Skin epidermis (tissue), 12 donors: ENCODE measurements at regions not wholly inside any gene's neighbourhood (a gene's known extent, or its start where the extent isn't known, plus 50 kb on each side); places are given as distances from the start of the nearest gene placed in this dataset.
"Not testable (repeated sequence)": the region's sequence is repeated elsewhere in the genome, so short reads cannot be mapped to it uniquely, and the experiment has no call there.

ENCODE experiments used
- H3K27ac ChIP-seq, 21 experiments: fragments of 200-600 bp; sonication (generic) in 11 of 21; one replicate each; pipeline ENCODE4 v1.5.0; 2020; ENCODE audit warnings: mild to moderate bottlenecking in 3 of 21, inconsistent platforms in 2 of 21, moderate library complexity in 2 of 21
- H3K4me3 ChIP-seq, 7 experiments: fragments of 200-600 bp; sonication (generic) in 2 of 7; one replicate each; pipeline ENCODE4 v1.5.0; 2020; ENCODE audit warnings: inconsistent platforms in 2 of 7, mild to moderate bottlenecking in 2 of 7, moderate library complexity in 1 of 7

DNA sequence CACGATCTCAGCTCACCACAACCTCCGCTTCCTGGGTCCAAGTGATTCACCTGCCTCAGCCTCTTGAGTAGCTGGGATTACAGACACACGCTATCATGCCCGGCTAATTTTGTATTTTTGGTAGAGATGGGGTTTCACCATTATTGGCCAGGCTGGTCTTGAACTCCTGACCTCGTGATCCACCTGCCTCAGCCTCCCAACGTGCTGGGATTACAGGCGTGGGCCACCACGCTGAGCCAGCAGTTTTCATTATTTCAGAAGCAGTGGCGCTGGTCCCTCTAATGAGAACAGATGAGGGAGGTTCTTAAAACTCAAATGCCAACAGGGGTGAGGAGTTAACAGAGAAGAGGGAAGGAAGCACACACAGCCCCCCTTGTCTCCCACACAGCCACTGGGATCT is 98.7 kb downstream of the PTPRS start:
- H3K4me3 ChIP-seq, H3K27ac ChIP-seq: not testable (repeated sequence)

DNA sequence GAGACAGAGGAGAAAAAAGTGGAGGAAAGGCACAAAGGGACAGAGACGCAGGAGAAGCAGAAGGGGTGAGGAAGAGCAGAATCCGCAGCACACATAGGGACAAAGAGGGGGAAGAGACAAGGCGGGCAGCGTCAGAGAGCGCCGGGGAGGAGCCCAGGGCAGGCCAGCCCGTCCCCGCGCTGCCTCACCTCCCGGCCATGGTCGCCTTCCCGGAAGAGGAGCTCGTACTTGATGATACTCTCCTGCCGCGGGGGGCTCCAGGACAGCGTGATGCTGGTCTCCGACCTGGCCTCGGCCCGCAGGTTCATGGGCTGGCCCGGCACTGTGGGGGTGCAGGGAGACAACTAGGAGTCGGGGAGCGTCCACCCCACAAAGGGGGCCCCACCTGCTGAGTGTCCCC is 100.6 kb downstream of the PTPRS start:
- Histone ChIP-seq H3K27ac (no peak overlapping the region), H3K4me3 (no peak overlapping the region)

DNA sequence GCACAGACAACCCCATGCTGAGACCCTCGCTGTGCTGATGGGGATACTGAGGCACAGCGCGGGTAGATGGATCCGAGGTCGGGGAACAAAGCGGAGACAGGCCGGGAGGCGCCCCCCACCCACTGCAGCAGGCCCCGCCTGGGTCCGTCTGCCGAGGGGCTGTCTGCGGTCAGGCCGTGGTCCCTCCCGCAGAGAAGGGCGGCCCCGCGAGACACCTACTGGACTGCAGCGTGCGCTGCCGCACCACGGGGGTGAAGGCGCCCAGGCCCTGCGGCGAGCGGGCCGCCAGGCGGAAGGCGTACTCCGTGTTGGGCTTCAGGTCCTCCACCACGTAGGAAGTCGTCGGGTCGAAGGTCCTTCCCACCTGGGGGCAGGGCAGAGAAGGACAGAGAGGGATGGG is 101.9 kb downstream of the PTPRS start:
- Histone ChIP-seq H3K27ac (no peak overlapping the region), H3K4me3 (no peak overlapping the region)

DNA sequence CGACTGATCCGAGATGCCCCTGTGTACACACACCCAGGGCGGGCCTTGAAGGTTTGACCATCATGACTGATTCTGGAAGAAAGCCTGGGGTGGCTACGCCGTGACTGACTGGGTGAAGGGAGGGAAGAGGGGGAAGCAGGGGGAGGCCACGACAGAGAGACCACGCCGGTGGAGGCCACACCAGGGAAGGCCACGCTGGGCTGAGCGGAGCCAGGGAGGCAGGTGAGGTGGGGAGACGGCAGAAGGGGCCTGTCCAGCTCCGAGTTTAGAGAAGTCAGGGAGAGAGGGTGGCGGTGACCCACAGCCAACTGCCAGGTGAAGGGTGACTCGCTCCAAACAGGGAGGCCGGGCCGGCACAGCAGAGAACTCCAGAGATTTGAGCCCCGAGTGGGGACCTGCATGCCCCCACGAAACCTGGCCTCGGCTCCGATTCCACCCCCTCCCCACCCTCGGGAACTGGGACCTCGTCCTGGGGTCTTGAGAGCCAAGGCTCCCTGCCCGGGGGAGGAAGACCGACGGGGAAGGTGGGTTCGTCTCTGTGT is 102.6 kb downstream of the PTPRS start:
- Histone ChIP-seq H3K27ac (no peak overlapping the region), H3K4me3 (no peak overlapping the region)

DNA sequence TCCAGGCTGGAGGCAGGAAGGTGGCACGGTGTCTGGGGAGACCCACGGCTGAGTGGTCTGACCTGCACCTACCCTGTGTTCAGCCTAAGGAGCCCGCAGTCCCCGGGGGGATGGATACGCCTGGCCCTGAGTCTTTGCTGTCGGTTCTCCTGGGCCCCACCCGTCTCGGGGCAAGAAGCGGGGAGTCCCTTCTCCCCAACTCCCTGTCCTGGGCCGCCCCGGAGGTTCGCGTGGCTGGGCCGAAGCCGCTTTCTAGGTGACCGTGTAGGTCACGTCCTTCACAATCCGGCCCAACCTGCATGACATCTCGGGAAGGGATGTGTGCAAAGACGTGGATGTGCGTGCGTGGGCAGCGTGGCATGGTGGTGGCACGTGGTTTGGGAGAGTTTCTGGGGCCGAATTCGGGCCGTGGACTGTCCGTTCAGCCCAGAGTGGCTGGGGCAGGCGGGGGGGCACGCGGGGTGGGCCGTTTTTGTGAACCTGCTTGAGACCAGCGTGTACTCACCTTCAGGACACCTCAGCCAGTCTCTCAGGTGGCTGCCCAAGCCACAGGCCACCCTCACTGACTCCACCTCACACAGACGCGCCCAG is 103.3 kb downstream of the PTPRS start:
- Histone ChIP-seq H3K4me3 (no peak overlapping the region), H3K27ac (no peak overlapping the region)

DNA sequence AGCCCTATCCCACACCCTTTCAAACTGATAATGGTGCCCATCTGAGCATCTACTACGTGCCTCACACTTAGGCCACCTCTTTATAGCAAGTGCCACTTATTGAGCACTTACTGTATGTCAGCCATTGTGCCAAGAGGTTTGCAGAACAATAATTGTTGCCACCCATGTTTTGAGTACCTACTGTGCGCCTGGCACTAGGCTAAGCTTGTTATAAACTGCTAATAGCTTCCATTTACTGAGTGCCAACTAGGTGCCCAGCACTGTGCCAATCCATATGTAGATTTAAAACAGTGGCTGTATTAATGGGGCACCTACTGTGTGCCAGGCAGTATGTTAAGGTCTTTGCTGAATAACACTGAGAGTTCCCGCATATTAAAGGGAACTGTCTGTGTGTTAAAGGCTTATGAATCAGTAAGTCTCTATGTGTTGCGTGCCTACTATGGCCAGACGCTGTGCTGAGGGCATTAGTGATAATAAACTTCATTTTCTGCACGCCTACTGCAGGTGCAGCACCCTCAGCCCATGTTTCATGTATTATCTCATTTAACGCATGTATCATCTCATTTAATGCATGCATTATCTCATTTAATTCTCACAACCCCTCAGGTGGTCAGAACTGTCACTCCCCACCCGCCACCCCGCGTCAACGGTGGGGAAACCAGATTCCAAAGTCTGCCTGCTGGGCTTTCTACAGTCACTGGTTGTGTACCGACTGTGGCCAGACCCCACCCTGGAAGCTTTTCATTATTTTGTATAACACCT is 105.0 kb downstream of the PTPRS start:
- no peak overlapping the region for H3K4me3 ChIP-seq

DNA sequence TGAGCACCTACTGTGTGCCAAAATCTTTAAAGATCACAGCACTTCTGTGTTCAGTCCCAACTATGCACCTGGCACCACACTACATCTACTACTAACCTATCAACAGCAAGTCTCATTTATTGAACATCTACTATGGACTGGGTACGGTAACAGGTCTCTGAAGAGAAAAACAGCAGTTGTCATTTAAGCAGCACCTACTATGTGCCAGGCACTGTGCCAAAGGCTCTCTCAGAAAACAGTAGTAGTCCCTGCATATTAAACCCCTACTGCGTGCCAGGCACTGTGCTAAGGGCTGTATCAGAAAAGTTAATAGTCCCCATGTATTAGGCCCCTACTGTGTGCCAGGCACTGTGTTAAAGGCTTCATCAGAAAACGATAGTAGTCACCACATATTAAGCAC is 106.2 kb downstream of the PTPRS start:
- no peak overlapping the region for H3K4me3 ChIP-seq
- no peak overlapping the region for H3K27ac ChIP-seq

More for the DNA sequence above, 105.0 kb downstream of the PTPRS start:
- H3K27ac ChIP-seq = no peak overlapping the region

DNA sequence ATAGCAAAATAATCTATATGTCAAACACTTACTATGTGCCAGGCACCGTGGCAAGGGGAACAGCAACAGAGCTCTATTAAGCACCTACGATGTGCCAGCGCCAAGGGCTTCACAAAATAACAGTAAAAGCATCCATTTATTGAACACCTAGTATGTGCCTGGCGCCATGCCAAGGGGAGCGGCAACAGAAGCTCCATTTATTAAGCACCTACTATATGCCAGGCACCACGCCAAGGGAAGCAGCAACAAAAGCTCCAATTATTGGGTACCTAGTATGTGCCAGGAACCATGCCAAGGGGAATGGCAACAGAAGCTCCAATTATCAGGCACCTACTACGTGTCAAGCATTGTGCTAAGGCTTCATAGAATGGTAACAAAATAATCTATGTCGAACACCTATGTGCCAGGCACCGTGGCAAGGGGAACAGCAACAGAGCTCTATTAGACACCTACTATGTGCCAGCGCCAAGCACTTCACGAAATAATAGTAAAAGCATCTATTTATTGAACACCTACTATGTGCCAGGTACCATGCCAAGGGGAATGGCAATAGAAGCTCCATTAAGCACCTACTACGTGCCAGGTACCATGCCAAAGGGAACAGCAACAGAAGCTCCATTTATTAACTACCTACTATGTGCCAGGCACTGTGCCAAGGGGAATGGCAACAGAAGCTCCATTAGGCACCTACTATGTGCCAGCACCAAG is 107.7 kb downstream of the PTPRS start:
- Histone ChIP-seq H3K4me3 (no peak overlapping the region), H3K27ac (no peak overlapping the region)

DNA sequence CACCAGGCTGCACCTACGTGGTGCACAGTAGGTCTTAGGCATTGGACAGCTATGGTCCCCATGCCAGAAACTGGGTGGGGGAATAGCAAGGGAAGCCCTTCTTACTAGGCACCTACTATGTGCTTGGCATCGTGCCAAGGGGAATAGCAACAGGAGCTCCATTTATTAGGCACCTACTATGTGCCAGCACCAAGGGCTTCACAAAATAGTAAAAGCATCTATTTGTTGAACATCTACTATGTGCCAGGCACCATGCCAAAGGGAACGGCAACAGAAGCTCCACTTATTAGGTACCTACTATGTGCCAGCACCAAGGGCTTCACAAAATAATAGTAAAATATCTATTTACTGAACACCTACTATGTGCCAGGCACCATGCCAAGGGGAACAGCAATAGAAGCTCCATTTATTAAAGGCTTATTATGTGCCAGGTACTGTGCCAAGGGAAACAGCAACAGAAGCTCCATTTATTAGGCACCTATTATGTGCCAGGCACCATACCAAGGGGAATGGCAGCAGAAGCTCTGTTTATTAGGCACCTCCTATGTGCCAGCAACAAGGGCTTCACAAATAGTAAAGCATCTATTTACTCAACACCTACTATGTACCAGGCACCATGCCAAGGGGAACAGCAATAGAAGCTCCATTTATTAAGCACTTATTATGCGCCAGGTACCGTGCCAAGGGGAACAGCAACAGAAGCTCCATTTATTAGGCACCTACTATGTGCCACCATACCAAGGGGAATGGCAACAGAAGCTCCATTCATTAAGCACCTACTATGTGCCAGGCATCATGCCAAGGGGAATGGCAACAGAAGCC is 108.5 kb downstream of the PTPRS start:
- H3K27ac ChIP-seq = no peak overlapping the region
- no peak overlapping the region for H3K4me3 ChIP-seq

DNA sequence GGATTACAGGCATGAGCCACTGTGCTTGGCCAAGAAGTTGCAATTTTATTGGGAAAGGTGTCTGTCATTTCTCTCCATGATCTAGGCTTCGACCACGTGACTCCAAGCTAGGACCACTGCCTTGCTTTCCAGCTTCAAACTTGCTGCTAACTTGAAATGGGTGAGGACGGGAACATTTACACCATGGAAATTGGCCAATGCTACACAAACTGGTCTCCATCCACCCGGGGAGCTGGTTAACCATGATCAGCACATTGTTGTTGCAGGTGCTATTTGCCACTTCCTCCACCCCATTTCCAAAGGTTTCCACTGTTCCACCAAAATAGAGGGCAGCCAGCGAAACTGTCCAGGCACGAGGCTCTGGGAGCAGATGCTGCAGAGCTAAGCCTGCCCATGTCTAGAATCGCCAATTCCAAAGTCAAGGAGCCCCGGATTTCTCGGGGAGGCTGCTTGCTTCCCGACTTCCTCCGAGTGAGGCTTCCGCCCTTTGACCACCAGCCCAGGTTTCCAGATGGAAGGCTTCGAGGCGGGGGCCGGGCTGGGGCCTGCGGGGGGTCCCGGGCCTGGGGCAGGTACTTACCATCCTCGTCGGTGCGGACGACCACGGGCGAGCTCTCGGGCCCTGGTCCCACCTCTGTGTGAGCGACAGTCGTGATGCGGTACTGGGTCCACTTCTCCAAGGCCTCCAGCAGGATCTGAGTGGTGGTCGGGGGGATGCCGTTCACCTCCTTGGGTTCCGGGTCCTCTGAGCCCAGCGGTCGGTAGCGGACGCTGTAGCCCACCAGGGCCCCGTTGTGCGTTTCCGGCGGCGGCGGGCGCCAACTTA is 109.7 kb downstream of the PTPRS start:
- no peak overlapping the region for H3K4me3 ChIP-seq
- H3K27ac ChIP-seq = no peak overlapping the region

DNA sequence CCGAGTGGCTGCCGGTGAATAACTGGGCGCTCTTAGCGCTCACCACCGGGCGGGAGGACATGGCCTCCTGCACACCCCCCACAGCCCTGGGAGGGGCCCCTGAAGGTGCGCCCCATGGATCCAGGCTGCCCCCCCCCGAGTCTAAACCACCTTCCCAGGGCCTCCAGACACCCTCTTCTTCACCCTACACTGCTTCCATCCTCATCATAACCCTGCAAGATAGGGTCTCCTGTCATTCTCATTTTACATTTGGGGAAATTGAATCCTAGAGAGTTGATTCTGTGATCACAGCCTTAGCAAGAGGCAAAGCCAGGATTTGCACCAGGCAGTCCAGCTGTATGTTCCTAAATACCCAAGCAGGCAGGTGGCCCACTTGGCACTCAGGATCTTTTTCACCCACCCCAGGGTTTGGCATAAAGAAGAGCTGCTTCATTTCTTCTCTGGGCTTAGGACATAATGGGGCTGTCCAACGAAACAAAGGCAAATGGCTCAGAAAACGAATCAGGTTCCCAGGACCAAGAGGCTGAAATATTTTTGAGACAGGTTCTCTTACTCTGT is 110.8 kb downstream of the PTPRS start:
- H3K27ac ChIP-seq = no peak overlapping the region
- H3K4me3 ChIP-seq = peak overlapping the region in 4 of 7 experiments; percentile 10 to 37 (median 31)

DNA sequence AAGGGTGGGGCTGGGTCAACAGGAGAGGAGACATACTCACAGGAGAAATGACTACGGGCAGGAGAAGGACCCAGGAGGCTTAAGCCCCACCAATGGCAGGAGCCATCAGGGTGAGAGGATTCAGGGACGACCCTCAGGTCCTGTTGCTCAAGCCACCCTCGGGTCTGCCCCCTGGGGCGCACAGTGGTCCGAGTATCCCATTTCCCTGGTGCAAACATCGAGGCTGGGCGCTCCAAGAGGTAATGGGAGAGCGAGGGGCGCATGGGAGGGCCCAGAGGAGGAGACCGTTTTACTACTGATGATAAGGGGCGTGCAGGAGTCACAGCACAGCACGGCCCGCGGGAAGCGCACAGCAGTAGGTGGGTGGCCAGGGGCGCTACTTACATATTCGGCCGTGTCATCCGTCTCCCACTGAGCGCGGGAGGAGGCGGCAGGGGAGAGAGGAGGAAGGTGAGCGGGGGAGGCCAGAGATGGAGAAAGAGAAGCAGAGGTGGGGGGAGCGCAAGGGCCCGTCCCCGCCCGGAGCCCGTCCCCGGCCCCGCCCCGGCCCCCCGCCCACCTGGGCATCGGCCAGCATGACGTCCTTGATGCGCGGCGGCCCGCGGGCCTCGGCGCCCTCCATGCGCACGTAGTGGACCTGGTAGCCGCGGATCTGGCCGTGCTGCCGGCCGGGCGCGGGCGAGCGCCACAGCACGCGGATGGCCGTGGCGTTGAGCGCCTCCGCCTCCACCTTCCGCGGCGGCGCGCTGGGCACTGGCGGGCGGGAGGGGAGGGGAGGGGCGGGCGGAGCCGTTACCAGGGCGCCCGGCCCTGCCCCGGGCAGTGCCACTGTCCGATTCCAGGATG is 111.5 kb downstream of the PTPRS start:
- no peak overlapping the region for H3K27ac ChIP-seq
- peak overlapping the region in 4 of 7 experiments; percentile 10 to 37 (median 31) for H3K4me3 ChIP-seq

DNA sequence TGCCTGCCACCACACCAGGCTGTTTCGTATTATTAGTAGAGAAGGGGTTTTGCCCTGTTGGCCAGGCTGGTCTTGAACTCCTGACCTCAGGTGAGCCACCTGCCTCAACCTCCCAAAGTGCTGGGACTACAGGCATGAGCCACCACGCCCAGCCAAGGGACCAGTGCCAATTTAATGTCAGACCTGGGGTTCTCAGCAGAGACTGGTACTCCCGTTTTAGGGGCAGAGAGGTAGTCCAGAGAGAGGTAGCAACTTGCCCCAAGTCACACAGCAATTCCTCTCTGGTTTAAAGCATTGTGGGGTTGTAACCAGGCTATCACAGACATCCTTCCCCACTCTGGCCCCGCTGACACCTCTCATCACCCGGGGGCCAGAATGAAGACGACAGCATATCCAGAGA is 112.1 kb downstream of the PTPRS start:
- no peak overlapping the region for H3K27ac ChIP-seq
- no peak overlapping the region for H3K4me3 ChIP-seq

DNA sequence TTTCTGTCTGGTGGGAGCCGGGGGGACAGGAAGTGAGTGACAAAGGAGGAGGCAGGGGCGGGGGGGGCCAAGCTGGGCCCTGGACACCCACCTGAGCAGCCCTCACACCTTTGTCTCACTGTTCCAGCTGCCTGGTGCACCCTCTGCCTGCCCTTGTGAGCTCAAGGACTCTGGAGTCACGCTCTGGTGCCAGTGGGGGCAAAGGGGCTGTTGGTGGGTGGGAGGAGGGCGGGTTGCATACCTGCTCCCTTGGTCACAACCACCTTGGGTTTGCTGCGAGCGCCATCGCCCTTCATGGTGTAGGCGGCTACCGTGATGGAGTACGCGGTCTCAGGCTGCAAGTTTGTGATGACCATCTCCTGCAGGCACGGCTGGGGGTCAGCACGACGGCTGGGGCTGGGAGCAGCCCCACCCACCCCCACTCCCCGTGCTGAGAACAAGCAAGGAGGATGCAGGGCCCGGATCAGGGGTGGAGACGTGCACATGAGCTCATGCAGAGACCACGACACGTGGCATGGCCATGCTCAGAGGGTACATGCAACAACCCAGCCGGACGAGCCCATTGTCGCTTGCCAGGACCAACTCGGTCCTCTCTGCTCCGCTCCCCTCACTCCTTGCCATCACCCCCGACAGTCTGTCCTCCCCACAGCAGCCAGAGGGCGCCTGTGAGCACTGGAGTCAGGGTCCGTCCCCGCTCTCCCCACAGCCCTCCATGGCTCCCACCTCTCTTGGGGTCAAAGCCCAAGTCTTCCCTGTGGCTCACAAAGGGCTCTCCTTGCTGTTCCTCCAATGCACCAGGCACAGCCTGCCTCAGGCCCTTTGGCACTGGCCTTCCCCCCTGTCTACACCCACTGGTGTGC is 114.9 kb downstream of the PTPRS start:
- H3K27ac ChIP-seq = no peak overlapping the region

DNA sequence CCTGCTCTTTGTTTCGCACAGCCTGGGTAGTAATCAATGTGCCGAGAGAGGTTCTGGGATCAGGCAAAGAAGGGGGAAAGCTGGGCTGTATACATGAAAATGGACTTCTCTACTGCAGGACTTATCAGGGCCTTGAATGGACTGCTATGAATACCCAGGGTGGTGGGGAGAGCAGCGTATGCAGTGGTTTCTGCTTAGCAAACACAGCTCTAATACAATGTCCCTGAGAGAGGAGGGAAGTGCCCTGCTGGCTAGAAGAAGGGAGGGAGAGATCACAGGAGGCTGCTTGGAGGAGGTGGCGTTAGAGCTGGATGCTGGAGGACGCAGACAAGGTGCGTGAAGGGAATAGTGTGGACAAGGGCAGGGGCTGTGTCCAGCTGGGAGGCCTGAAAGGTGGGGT is 116.1 kb downstream of the PTPRS start:
- Histone ChIP-seq H3K4me3 (no peak overlapping the region), H3K27ac (no peak overlapping the region)

More for the DNA sequence above, 114.9 kb downstream of the PTPRS start:
- no peak overlapping the region for H3K4me3 ChIP-seq

DNA sequence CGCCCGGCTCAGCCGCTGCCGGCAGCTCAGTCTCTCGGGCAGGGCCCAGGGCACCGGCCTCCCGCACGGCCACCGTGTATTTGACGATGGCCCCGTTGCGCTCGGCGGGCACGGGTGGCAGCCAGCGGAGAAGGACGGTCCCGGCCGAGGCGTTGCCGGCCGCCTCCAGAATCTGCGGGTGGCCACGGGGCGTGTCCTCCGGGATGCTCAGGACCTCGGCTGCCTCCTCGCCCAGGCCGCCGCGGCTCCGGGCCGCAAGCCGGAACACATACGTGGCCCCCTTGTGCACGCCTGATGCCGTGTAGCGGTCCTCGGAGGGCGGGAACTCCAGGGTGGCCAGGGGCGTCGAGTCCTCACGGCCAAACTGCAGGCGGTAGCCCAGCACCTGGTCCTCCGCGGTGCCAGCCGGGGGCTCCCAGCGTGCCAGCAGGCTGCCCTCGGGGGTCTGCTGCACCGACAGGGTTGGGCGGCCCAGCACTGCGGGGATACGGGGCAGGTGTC is 117.7 kb downstream of the PTPRS start:
- Histone ChIP-seq H3K27ac (no peak overlapping the region), H3K4me3 (no peak overlapping the region)

DNA sequence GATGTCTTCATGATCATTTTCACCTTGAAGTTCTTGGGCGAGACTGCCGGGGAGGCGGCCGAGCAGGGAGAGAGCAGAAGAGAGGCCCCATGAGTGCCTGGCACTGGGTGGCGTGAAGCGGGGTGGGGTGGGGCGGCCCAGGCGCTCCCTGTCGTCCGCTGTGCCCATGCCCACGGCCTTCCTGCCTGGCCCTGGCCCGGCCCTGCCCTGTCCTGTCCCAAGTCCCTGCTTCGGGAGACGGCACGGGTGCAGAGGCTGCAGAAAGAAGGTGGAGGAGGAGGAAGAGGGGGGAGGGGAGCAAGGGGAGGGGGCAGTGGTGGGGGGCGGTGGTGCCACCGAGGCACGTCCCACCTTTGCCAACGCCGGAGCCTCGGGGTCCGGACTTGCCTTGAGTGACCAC is 118.4 kb downstream of the PTPRS start:
- no peak overlapping the region for H3K4me3 ChIP-seq
- no peak overlapping the region for H3K27ac ChIP-seq
